HG03354 (cell line): ENCODE measurements at regions not wholly inside any gene's neighbourhood (a gene's known extent, or its start where the extent isn't known, plus 50 kb on each side); places are given as distances from the start of the nearest gene placed in this dataset.

Experiments used
- ATAC-seq: cut with Tn5 transposase; IDR thresholded peaks from one replicate; pipeline ENCODE4 v1.9.1; 2021; ENCODE audit warnings: mild to moderate bottlenecking; ENCODE audit not compliant: unreplicated experiment, poor library complexity, severe bottlenecking

- no peak for ATAC-seq
Measured at GRCh38 chr14:105797546-105797945, 271.2 kb downstream of the TMEM121 start.

- no peak for ATAC-seq
Measured at GRCh38 chr14:105805701-105806100, 279.3 kb downstream of the TMEM121 start.

- no peak for ATAC-seq
Measured at GRCh38 chr14:105806568-105806967, 280.2 kb downstream of the TMEM121 start.

GRCh38 chr14:105817971-105818711 lies 291.8 kb downstream of the TMEM121 start:
- ATAC-seq: peak; percentile 80

GRCh38 chr14:105818712-105819005 lies 292.3 kb downstream of the TMEM121 start:
- peak; percentile 29 for ATAC-seq

- ATAC-seq: no peak
Measured at GRCh38 chr14:105830171-105830570, 303.8 kb downstream of the TMEM121 start.

- no peak for ATAC-seq
Measured at GRCh38 chr14:105836160-105836559, 309.8 kb downstream of the TMEM121 start.

GRCh38 chr14:105836730-105837129 lies 310.3 kb downstream of the TMEM121 start:
- ATAC-seq: no peak

GRCh38 chr14:105837349-105838063 lies 311.1 kb downstream of the TMEM121 start:
- ATAC-seq: no peak

GRCh38 chr14:105838107-105838506 lies 311.7 kb downstream of the TMEM121 start:
- ATAC-seq: no peak

- no peak for ATAC-seq
Measured at GRCh38 chr14:105838591-105839424, 312.4 kb downstream of the TMEM121 start.

GRCh38 chr14:105839425-105840265 lies 313.3 kb downstream of the TMEM121 start:
- no peak for ATAC-seq

- no peak for ATAC-seq
Measured at GRCh38 chr14:105840266-105841021, 314.1 kb downstream of the TMEM121 start.

GRCh38 chr14:105841022-105842009 lies 314.9 kb downstream of the TMEM121 start:
- no peak for ATAC-seq

GRCh38 chr14:105842105-105842504 lies 315.7 kb downstream of the TMEM121 start:
- no peak for ATAC-seq

- no peak for ATAC-seq
Measured at GRCh38 chr14:105843444-105844046, 317.2 kb downstream of the TMEM121 start.

- no peak for ATAC-seq
Measured at GRCh38 chr14:105844047-105844630, 317.8 kb downstream of the TMEM121 start.
